B cell (primary cell): ENCODE measurements at regions not wholly inside any gene's neighbourhood (a gene's known extent, or its start where the extent isn't known, plus 50 kb on each side); places are given as distances from the start of the nearest gene placed in this dataset.

Source experiments
- CTCF ChIP-seq: fragments of 200-600 bp; IDR thresholded peaks from one replicate; pipeline ENCODE4 v1.8.0; 2022; ENCODE audit warnings: antibody characterized with exemption, mild to moderate bottlenecking
- EZH2 ChIP-seq: IDR thresholded peaks from 2 replicates; pipeline ENCODE4 v1.6.1; 2012; ENCODE audit warnings: borderline replicate concordance, low read depth, mild to moderate bottlenecking, moderate library complexity, low read length; ENCODE audit not compliant: insufficient read depth, poor library complexity, severe bottlenecking

- TF ChIP-seq CTCF = no peak
- TF ChIP-seq EZH2 = no peak
Observed at GRCh38 chr3:147582642-147583041, 173.5 kb downstream of the ZIC1 start.
